ENCODE measurements at regions not wholly inside any gene's neighbourhood (a gene's known extent, or its start where the extent isn't known, plus 50 kb on each side); places are given as distances from the start of the nearest gene placed in this dataset.

GRCh38 chr4:119897260-119897659 lies 169.4 kb downstream of the MAD2L1 start:
- TF ChIP-seq CTCF (IDR thresholded peaks at IDR 0.05) (no peak), POLR2A (IDR thresholded peaks at IDR 0.05) (no peak)

Measured in vagina (tissue), 2 donors.